Esophagus muscularis mucosa (tissue), 4 donors: ENCODE measurements at regions not wholly inside any gene's neighbourhood (a gene's known extent, or its start where the extent isn't known, plus 50 kb on each side); places are given as distances from the start of the nearest gene placed in this dataset.

Experiments used
- DNase-seq: peaks from one replicate; pipeline ENCODE4 v3.0.0-alpha.2; 2017; ENCODE audit errors: extremely low spot score
- H3K27ac ChIP-seq, 4 donors: fragments of 200-600 bp; sonication (generic); replicated peaks in 1 of 4; 1 replicate in 3 of 4; 2 replicates in 1 of 4; pipeline ENCODE4 v1.5.1; 2016 to 2019; ENCODE audit warnings: mild to moderate bottlenecking in 1 of 4
- H3K27me3 ChIP-seq, 4 donors: fragments of 200-600 bp; sonication (generic); one replicate each; pipeline versions ENCODE4 v1.5.1 to v1.6.0; 2016 to 2019
- H3K36me3 ChIP-seq, 4 donors: fragments of 200-600 bp; sonication (generic); one replicate each; pipeline ENCODE4 v1.5.1; 2016 to 2019
- H3K4me1 ChIP-seq, 4 donors: fragments of 200-600 bp; sonication (generic); one replicate each; pipeline ENCODE4 v1.5.1; 2016 to 2019
- H3K4me3 ChIP-seq, 4 donors: fragments of 200-600 bp; sonication (generic); 1 replicate in 2 of 4; 2 replicates in 2 of 4; pipeline ENCODE4 v1.5.1; 2016 to 2019; ENCODE audit warnings: mild to moderate bottlenecking in 4 of 4, moderate library complexity in 1 of 4
- H3K9me3 ChIP-seq, 4 donors: fragments of 200-600 bp; sonication (generic); 1 replicate in 3 of 4; 2 replicates in 1 of 4; pipeline ENCODE4 v1.5.1; 2016 to 2019
- EP300 ChIP-seq: sonication (generic); formaldehyde crosslinking; IDR thresholded peaks from one replicate; pipeline ENCODE4 v1.6.1; 2017; ENCODE audit warnings: antibody characterized with exemption
- POLR2A ChIP-seq: fragments of 450-650 bp; IDR thresholded peaks from one replicate; pipeline ENCODE4 v1.6.1; 2017; ENCODE audit warnings: antibody characterized with exemption, moderate library complexity, mild to moderate bottlenecking, low read depth
- POLR2AphosphoS5 ChIP-seq, 2 donors: sonication (generic); formaldehyde crosslinking; IDR thresholded peaks; one replicate each; pipeline ENCODE4 v1.6.1; 2017; ENCODE audit warnings: antibody characterized with exemption in 2 of 2
- WGBS: methylation state at CpG from one replicate; pipeline ENCODE4 v1.1.5; 2018; 5-methylcytosine and 5-hydroxymethylcytosine counted together
- intact Hi-C: fragments of 100-400 bp; cut with DNase I; formaldehyde crosslinking; loops from one replicate; pipeline ENCODE4 v1.15.1; 2023
- TF ChIP-seq, protein P1 (sequence below), 3 experiments: fragments of 200-600 bp in 2 of 3; fragments of 450-650 bp in 1 of 3; sonication (generic) in 2 of 3; IDR thresholded peaks; one replicate each; pipeline ENCODE4 v1.5.1; 2017 to 2019; ENCODE audit warnings: antibody characterized with exemption in 3 of 3, mild to moderate bottlenecking in 2 of 3, moderate library complexity in 1 of 3

DNA sequence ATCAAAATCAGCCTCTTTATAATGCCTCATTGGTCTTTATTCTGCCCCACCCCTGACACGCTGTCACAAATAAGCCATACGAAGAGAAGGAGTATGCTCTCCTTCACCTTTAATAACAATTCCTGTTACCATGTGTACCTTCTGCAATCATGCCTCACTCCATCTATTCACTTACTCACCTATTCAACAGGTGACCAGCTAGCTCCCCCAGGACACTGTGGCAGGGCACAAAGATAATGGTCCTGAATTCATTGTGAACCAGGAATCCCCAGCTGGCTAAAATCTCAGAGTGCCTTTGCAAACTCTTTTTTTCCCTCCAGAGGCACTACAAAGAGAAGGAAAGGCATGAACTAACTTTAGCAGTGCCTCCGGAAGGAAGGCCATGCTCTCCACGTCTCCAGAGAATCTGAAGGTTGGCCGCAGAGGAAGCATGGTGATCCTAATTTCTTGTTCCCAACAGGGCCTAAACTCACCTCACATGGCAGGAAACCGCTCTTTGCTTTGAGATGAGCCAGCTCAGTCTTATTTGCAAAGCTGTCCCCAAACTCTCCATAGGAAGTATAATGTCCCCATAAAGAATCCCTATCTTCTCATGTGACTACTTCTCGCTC, 590.3 kb downstream of the BUD13 start:
- Histone ChIP-seq H3K4me3 (no peak overlapping the region), H3K27me3 (no peaks in the 10 kb centered on the region), H3K4me1 (peaks cover 8 to 14% (median 12%) of the 10 kb centered on the region in 4 donors), H3K27ac (no peak overlapping the region), H3K9me3 (no peaks in the 10 kb centered on the region), H3K36me3 (no peaks in the 10 kb centered on the region)
- intact Hi-C loops = no loop called here
- no peak for DNase-seq
- TF ChIP-seq, protein P1, sequence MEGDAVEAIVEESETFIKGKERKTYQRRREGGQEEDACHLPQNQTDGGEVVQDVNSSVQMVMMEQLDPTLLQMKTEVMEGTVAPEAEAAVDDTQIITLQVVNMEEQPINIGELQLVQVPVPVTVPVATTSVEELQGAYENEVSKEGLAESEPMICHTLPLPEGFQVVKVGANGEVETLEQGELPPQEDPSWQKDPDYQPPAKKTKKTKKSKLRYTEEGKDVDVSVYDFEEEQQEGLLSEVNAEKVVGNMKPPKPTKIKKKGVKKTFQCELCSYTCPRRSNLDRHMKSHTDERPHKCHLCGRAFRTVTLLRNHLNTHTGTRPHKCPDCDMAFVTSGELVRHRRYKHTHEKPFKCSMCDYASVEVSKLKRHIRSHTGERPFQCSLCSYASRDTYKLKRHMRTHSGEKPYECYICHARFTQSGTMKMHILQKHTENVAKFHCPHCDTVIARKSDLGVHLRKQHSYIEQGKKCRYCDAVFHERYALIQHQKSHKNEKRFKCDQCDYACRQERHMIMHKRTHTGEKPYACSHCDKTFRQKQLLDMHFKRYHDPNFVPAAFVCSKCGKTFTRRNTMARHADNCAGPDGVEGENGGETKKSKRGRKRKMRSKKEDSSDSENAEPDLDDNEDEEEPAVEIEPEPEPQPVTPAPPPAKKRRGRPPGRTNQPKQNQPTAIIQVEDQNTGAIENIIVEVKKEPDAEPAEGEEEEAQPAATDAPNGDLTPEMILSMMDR (IDR thresholded peaks at IDR 0.05) = no peak
- TF ChIP-seq POLR2A = no peak
- TF ChIP-seq POLR2AphosphoS5 (IDR thresholded peaks at IDR 0.05) = no peak
- TF ChIP-seq EP300 = no peak
- 96% methylated on average over 7 of the region's 7 CpGs for WGBS

DNA sequence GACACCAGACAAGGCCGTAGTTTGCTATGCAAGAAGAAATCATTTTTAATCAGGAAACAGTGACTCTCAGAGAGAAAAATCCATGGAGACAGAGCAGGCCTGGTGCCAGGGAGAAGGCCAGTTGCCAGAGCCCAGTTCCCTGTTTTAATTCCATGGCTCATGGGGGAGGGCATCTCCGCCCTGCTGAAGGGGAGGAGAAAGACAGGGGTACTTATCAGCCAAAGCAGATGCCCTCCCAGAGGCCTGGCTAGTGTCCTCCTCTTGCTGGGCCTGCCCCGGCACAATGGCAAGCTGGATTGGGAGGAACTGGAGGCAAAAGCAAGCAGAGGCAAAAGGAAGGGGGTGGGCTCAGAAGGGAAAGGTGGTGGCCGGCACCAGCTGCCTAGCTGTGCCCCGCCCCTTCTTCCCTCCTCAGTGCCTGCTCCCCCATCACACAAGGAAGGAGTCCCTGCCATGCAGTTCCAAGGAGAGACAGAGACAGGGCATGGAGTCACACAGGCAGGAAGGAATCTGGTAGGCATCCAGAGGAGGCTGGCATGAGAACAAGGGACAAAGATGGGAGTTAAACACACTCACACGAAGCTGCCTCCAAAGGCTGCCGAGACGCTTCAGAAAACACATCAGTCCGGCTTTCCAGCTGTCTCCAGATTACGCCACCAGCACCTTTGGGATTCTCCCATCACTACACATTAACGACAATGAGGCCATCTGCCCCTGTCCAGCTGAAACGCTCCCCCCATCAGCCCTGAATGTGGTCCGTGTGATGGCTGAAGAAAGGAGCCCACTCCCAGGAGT, 591.8 kb downstream of the BUD13 start:
- TF ChIP-seq, protein P1 (IDR thresholded peaks at IDR 0.05) = no peak
- TF ChIP-seq EP300 (no peak), POLR2A (no peak), POLR2AphosphoS5 (IDR thresholded peaks at IDR 0.05) (no peak)
- DNase-seq = no peak
- Histone ChIP-seq H3K27me3 (no peaks in the 10 kb centered on the region), H3K27ac (no peak overlapping the region), H3K4me1 (peaks cover 8 to 19% (median 12%) of the 10 kb centered on the region in 4 donors), H3K4me3 (no peak overlapping the region), H3K9me3 (no peaks in the 10 kb centered on the region), H3K36me3 (no peaks in the 10 kb centered on the region)
- intact Hi-C loops = no loop called here
- WGBS = 53% methylated on average over 13 of the region's 13 CpGs

DNA sequence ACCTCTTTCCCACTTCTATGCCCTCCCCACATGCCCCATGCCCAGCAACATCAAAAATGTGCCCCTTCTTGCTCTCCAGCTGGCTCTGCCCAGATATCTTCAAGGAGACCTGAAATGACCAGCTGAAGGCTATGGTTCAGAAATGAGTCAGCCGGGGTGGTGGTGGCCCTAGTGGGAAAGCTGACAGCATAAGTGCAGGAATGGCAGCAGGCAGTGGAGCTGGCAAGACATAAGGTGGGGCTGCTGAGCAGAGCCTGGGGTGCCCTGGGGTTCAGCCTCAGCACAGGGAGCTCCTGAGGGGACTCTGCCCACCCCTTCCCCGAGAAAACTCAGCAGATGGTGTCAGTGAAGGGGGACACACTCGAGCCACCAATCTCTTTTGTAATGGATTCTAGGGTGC, 593.4 kb downstream of the BUD13 start:
- TF ChIP-seq POLR2AphosphoS5 (IDR thresholded peaks at IDR 0.05) (no peak), EP300 (no peak), POLR2A (no peak)
- TF ChIP-seq, protein P1 (IDR thresholded peaks at IDR 0.05) = no peak
- H3K36me3 ChIP-seq = no peaks in the 10 kb centered on the region
- H3K9me3 ChIP-seq = no peaks in the 10 kb centered on the region
- no peak for DNase-seq
- intact Hi-C loops = no loop called here
- H3K27me3 ChIP-seq = peaks cover 0 to under 1% (median 0%) of the 10 kb centered on the region in 4 donors
- H3K4me1 ChIP-seq = peaks cover 8 to 19% (median 12%) of the 10 kb centered on the region in 4 donors
- no peak overlapping the region for H3K4me3 ChIP-seq
- no peak overlapping the region for H3K27ac ChIP-seq
- WGBS = 94% methylated on average over 3 of the region's 3 CpGs

DNA sequence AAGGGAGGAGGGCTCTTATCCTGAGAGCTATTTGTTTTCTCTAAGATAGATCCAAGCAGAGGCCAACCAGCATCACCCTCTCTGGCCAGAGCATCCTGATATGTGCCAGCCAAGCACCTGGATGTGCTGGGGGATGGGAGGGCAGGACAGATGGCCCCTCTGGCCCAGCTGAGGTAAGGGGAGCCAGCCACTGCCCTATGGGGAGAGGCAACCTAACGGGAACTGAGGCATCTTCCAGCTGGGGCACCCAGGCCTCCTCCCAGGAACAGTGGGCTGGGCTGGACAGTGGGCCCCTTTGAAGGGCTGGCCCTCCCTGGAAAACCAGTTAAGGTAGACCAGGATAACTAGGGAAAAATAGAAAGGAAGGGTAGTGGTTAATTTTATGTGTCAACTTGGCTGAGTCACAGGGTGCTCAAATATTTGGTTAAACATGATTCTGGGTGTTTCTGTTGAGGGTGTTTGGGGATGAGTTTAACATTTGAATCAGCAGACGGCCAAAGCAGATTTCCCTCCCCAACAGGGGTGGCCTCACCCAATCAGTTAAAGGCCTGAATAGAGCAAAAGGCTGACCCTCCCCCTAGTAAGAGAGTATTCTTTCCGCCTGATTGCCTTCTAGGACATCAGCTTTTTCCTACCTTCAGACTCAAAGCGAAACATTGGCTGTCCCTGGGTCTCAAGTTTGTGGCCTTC, 595.1 kb downstream of the BUD13 start:
- intact Hi-C loops = no loop called here
- 74% methylated on average over 4 of the region's 4 CpGs for WGBS

More for the DNA sequence above, 595.1 kb downstream of the BUD13 start:
- Histone ChIP-seq H3K4me3 (no peak overlapping the region), H3K27me3 (peaks cover 0 to 6% (median 0%) of the 10 kb centered on the region in 4 donors), H3K4me1 (peaks cover 8 to 19% (median 12%) of the 10 kb centered on the region in 4 donors), H3K9me3 (no peaks in the 10 kb centered on the region), H3K36me3 (no peaks in the 10 kb centered on the region), H3K27ac (no peak overlapping the region)
- TF ChIP-seq, protein P1 (IDR thresholded peaks at IDR 0.05) = no peak
- TF ChIP-seq POLR2A = no peak
- no peak for TF ChIP-seq POLR2AphosphoS5 (IDR thresholded peaks at IDR 0.05)
- no peak for TF ChIP-seq EP300
- DNase-seq = no peak
